ENCODE measurements at regions not wholly inside any gene's neighbourhood (a gene's known extent, or its start where the extent isn't known, plus 50 kb on each side); places are given as distances from the start of the nearest gene placed in this dataset.

GRCh38 chr14:76926521-76927251 lies 100.5 kb downstream of the LRRC74A start:
- no peak for DNase-seq (ENCODE audit: low read depth, low spot score)

- DNase-seq (ENCODE audit: low read depth, low spot score): no peak
These were observed 98.9 kb downstream of the LRRC74A start for GRCh38 chr14:76925097-76925441.

- DNase-seq (ENCODE audit: low read depth, low spot score): no peak
These were observed 98.3 kb downstream of the LRRC74A start for GRCh38 chr14:76924371-76925096.

GRCh38 chr14:76923431-76924370 lies 97.5 kb downstream of the LRRC74A start:
- no peak for DNase-seq (ENCODE audit: low read depth, low spot score)

GRCh38 chr14:76922584-76922983 lies 96.4 kb downstream of the LRRC74A start:
- no peak for DNase-seq (ENCODE audit: low read depth, low spot score)

- no peak for DNase-seq (ENCODE audit: low read depth, low spot score)
These were observed 95.9 kb downstream of the LRRC74A start for GRCh38 chr14:76922092-76922491.

GRCh38 chr14:76921088-76921399 lies 94.8 kb downstream of the LRRC74A start:
- DNase-seq (ENCODE audit: low read depth, low spot score): no peak

- DNase-seq (ENCODE audit: low read depth, low spot score): no peak
These were observed 94.3 kb downstream of the LRRC74A start for GRCh38 chr14:76920331-76921087.

GRCh38 chr14:76919431-76920330 lies 93.5 kb downstream of the LRRC74A start:
- no peak for DNase-seq (ENCODE audit: low read depth, low spot score)

Data from brain pericyte (primary cell).